H1 (cell line): ENCODE measurements at regions not wholly inside any gene's neighbourhood (a gene's known extent, or its start where the extent isn't known, plus 50 kb on each side); places are given as distances from the start of the nearest gene placed in this dataset.
A peak's percentile ranks its signal among the peaks of the same experiment; 100 is the strongest.

Source experiments
- ASH2L ChIP-seq: fragments of 200-600, 300-600 bp; sonication (generic); IDR thresholded peaks from one replicate; pipeline ENCODE4 v1.7.1; 2017; ENCODE audit warnings: low read length
- ATF2 ChIP-seq: IDR thresholded peaks from 2 replicates; pipeline ENCODE4 v1.6.1; 2012; ENCODE audit warnings: low read length, inconsistent platforms
- ATF3 ChIP-seq: IDR thresholded peaks from 2 replicates; pipeline ENCODE4 v1.6.1; 2011; ENCODE audit warnings: low read depth, mild to moderate bottlenecking, low read length; ENCODE audit not compliant: insufficient read depth
- BRCA1 ChIP-seq: IDR thresholded peaks from 2 replicates; pipeline ENCODE4 v1.6.1; 2012; ENCODE audit warnings: low read depth, low read length, improper control_type of control experiment
- CBX5 ChIP-seq: fragments of 300-800, 300-1000 bp; sonication (generic); IDR thresholded peaks from 2 replicates; pipeline ENCODE4 v1.7.1; 2016; ENCODE audit warnings: antibody characterized with exemption, low read length, low read depth
- E2F6 ChIP-seq: IDR thresholded peaks from 2 replicates; pipeline ENCODE4 v1.6.1; 2012; ENCODE audit warnings: inconsistent platforms
- EGR1 ChIP-seq: IDR thresholded peaks from 2 replicates; pipeline ENCODE4 v1.6.1; 2011; ENCODE audit warnings: low read depth, low read length, borderline replicate concordance
- FOSL1 ChIP-seq: IDR thresholded peaks from 2 replicates; pipeline ENCODE4 v1.6.1; 2011; ENCODE audit warnings: mild to moderate bottlenecking, low read depth, low read length, moderate library complexity; ENCODE audit not compliant: insufficient read depth
- GABPA ChIP-seq: IDR thresholded peaks from 2 replicates; pipeline ENCODE4 v1.6.1; 2011; ENCODE audit warnings: mild to moderate bottlenecking, low read length, moderate library complexity, borderline replicate concordance; ENCODE audit not compliant: insufficient read depth
- GTF2F1 ChIP-seq: IDR thresholded peaks from 2 replicates; pipeline ENCODE4 v1.6.1; 2012; ENCODE audit warnings: low read depth, low read length, improper control_type of control experiment, borderline replicate concordance
- MAX ChIP-seq: IDR thresholded peaks from 2 replicates; pipeline ENCODE4 v1.6.1; 2012; ENCODE audit warnings: inconsistent platforms
- NANOG ChIP-seq: IDR thresholded peaks from 2 replicates; pipeline ENCODE4 v1.6.1; 2011; ENCODE audit warnings: low read length, low read depth, mild to moderate bottlenecking, inconsistent platforms; ENCODE audit not compliant: insufficient read depth, poor library complexity, severe bottlenecking
- TAF7 ChIP-seq: optimal IDR thresholded peaks from 2 replicates; pipeline ENCODE3; 2011; ENCODE audit warnings: low read depth, mild to moderate bottlenecking, inconsistent platforms, low read length, moderate library complexity, borderline replicate concordance
- TEAD4 ChIP-seq: IDR thresholded peaks from 2 replicates; pipeline ENCODE4 v1.6.1; 2012; ENCODE audit warnings: low read depth, low read length, inconsistent platforms, mixed read lengths
- YY1 ChIP-seq: IDR thresholded peaks from 2 replicates; pipeline ENCODE4 v1.6.1; 2011; ENCODE audit warnings: low read depth, mild to moderate bottlenecking, low read length

GRCh38 chr7:113421696-113422330 is 303.5 kb upstream of the SMIM30 start (continued):
- TF ChIP-seq NANOG (peak; percentile 55), CBX5 (no peak), ASH2L (no peak), ATF3 (no peak), GABPA (no peak), FOSL1 (no peak), BRCA1 (no peak), YY1 (peak; percentile 96), TAF7 (peak; percentile 48), GTF2F1 (no peak), E2F6 (0 out of 2 replicates have a peak, but pooled peaks have one; percentile 35), MAX (peak; percentile 90), EGR1 (peak; percentile 28; the same call in 1 of the 2 replicates), ATF2 (no peak), TEAD4 (peak; percentile 70)
